OCI-LY1 (cell line): ENCODE measurements at regions not wholly inside any gene's neighbourhood (a gene's known extent, or its start where the extent isn't known, plus 50 kb on each side); places are given as distances from the start of the nearest gene placed in this dataset.

Experiments
- H2AFZ ChIP-seq: fragments of 200-600 bp; sonication (generic), shearing (Covaris generic); 2 replicates; pipeline ENCODE4 v1.6.0; 2014; ENCODE audit warnings: antibody characterized with exemption, mild to moderate bottlenecking, low read length
- H3F3A ChIP-seq: fragments of 200-600 bp; sonication (generic), shearing (Covaris generic); 2 replicates; pipeline ENCODE4 v1.6.0; 2014; ENCODE audit warnings: mild to moderate bottlenecking, antibody characterized with exemption, low read length, moderate library complexity; ENCODE audit not compliant: insufficient read depth
- H3K27ac ChIP-seq: fragments of 200-600 bp; sonication (generic); 2 replicates; pipeline ENCODE4 v1.5.1; 2014; ENCODE audit warnings: low read length, mixed run types, mild to moderate bottlenecking, low read depth; ENCODE audit not compliant: poor library complexity, severe bottlenecking
- H3K27me3 ChIP-seq: fragments of 200-600 bp; sonication (generic); 2 replicates; pipeline ENCODE4 v1.6.0; 2014; ENCODE audit warnings: antibody characterized with exemption, mild to moderate bottlenecking, low read length, moderate library complexity; ENCODE audit not compliant: insufficient read depth
- H3K36me3 ChIP-seq: fragments of 200-600 bp; sonication (generic); 2 replicates; pipeline ENCODE4 v1.6.1; 2014; ENCODE audit warnings: mild to moderate bottlenecking, antibody characterized with exemption, low read length, moderate library complexity, mixed read lengths; ENCODE audit not compliant: insufficient read depth
- H3K4me1 ChIP-seq: fragments of 200-600 bp; sonication (generic); 2 replicates; pipeline ENCODE4 v1.5.1; 2014; ENCODE audit warnings: mild to moderate bottlenecking, low read length, moderate library complexity; ENCODE audit not compliant: insufficient read depth, severe bottlenecking
- H3K4me2 ChIP-seq: fragments of 200-600 bp; sonication (generic), shearing (Covaris generic); 2 replicates; pipeline ENCODE4 v1.6.1; 2014; ENCODE audit warnings: low read length
- H3K4me3 ChIP-seq: fragments of 200-600 bp; sonication (generic); 2 replicates; pipeline ENCODE4 v1.5.1; 2014; ENCODE audit warnings: low read length, low read depth, mild to moderate bottlenecking, mixed read lengths; ENCODE audit not compliant: poor library complexity, severe bottlenecking
- H3K79me2 ChIP-seq: fragments of 200-600 bp; shearing (Covaris generic); 2 replicates; pipeline ENCODE4 v1.6.1; 2016; ENCODE audit warnings: mixed run types, low read length, mixed read lengths; ENCODE audit not compliant: insufficient read depth
- H3K9ac ChIP-seq: fragments of 200-600 bp; sonication (generic), shearing (Covaris generic); 2 replicates; pipeline ENCODE4 v1.6.1; 2014; ENCODE audit warnings: mild to moderate bottlenecking, low read length, mixed read lengths
- H3K9me2 ChIP-seq: fragments of 200-600 bp; sonication (generic), shearing (Covaris generic); 2 replicates; pipeline ENCODE4 v1.6.1; 2014; ENCODE audit warnings: low read depth, mild to moderate bottlenecking, low read length, mixed read lengths
- H3K9me3 ChIP-seq: fragments of 200-600 bp; shearing (Covaris generic); 2 replicates; pipeline ENCODE4 v1.6.1; 2014; ENCODE audit warnings: low read length, mixed read lengths
- H4K20me1 ChIP-seq: fragments of 200-600 bp; sonication (generic), shearing (Covaris generic); 2 replicates; pipeline ENCODE4 v1.6.0; 2016; ENCODE audit warnings: mild to moderate bottlenecking, low read length; ENCODE audit not compliant: insufficient read depth
- CTCF ChIP-seq: fragments of 200-600 bp; sonication (generic), shearing (Covaris generic); IDR thresholded peaks from 2 replicates; pipeline ENCODE4 v1.5.1; 2017; ENCODE audit warnings: mild to moderate bottlenecking, antibody characterized with exemption, low read length, moderate library complexity, mixed read lengths
- EZH2 ChIP-seq: fragments of 200-600 bp; sonication (generic), shearing (Covaris generic); IDR thresholded peaks from 2 replicates; pipeline ENCODE4 v1.8.0; 2017; ENCODE audit warnings: borderline replicate concordance, mixed run types, mild to moderate bottlenecking, antibody characterized with exemption, low read length, moderate library complexity, mixed read lengths

- Histone ChIP-seq H4K20me1 (no peaks in the 10 kb centered on the region; the same call in 1 of the 2 replicates), H3K9me3 (no peaks in the 10 kb centered on the region), H3K36me3 (no peaks in the 10 kb centered on the region), H3K9me2 (no peaks in the 10 kb centered on the region), H2AFZ (no peak overlapping the region), H3K27ac (no peak overlapping the region), H3F3A (no peaks in the 10 kb centered on the region), H3K27me3 (no peaks in the 10 kb centered on the region), H3K4me1 (no peaks in the 10 kb centered on the region), H3K79me2 (no peaks in the 10 kb centered on the region), H3K9ac (no peak overlapping the region), H3K4me3 (no peak overlapping the region), H3K4me2 (no peak overlapping the region)
- no peak for TF ChIP-seq CTCF
Measured at GRCh38 chr22:49432211-49432896, 395.3 kb downstream of the BRD1 start.

- Histone ChIP-seq H3K4me1 (no peaks in the 10 kb centered on the region), H3K27ac (no peak overlapping the region), H3K4me3 (no peak overlapping the region), H4K20me1 (no peaks in the 10 kb centered on the region; the same call in 1 of the 2 replicates), H3K9ac (no peak overlapping the region), H3K9me2 (no peaks in the 10 kb centered on the region), H3K4me2 (no peak overlapping the region), H3K36me3 (no peaks in the 10 kb centered on the region), H3K27me3 (no peaks in the 10 kb centered on the region), H3K79me2 (no peaks in the 10 kb centered on the region), H3K9me3 (no peaks in the 10 kb centered on the region), H3F3A (no peaks in the 10 kb centered on the region), H2AFZ (no peak overlapping the region)
- TF ChIP-seq CTCF (no peak), EZH2 (no peak)
Measured at GRCh38 chr22:49431551-49431950, 396.1 kb downstream of the BRD1 start.

- Histone ChIP-seq H3K4me2 (no peak overlapping the region), H3K9ac (no peak overlapping the region), H3F3A (no peaks in the 10 kb centered on the region), H4K20me1 (no peaks in the 10 kb centered on the region; the same call in 1 of the 2 replicates), H3K9me3 (no peaks in the 10 kb centered on the region), H3K27ac (no peak overlapping the region), H2AFZ (no peak overlapping the region), H3K79me2 (no peaks in the 10 kb centered on the region), H3K27me3 (no peaks in the 10 kb centered on the region), H3K4me3 (no peak overlapping the region), H3K4me1 (no peaks in the 10 kb centered on the region), H3K9me2 (no peaks in the 10 kb centered on the region), H3K36me3 (no peaks in the 10 kb centered on the region)
- TF ChIP-seq CTCF (no peak), EZH2 (no peak)
Measured at GRCh38 chr22:49429066-49429465, 398.6 kb downstream of the BRD1 start.
